GM06990 (cell line): ENCODE measurements at regions not wholly inside any gene's neighbourhood (a gene's known extent, or its start where the extent isn't known, plus 50 kb on each side); places are given as distances from the start of the nearest gene placed in this dataset.
"Not testable (repeated sequence)": the region's sequence is repeated elsewhere in the genome, so short reads cannot be mapped to it uniquely, and the experiment has no call there.

Experiments used
- DNase-seq: peaks from one replicate; pipeline ENCODE4 v3.0.0-alpha.2; 2011; ENCODE audit not compliant: insufficient read length; ENCODE audit errors: extremely low read depth
- H3K27me3 ChIP-seq: replicated peaks from 2 replicates; pipeline ENCODE4 v1.6.0; 2011; ENCODE audit warnings: low read length; ENCODE audit not compliant: control insufficient read depth, insufficient read depth
- H3K36me3 ChIP-seq: 2 replicates; pipeline ENCODE4 v1.5.1; 2011; ENCODE audit warnings: low read length; ENCODE audit not compliant: control insufficient read depth, insufficient read depth
- H3K4me3 ChIP-seq: replicated peaks from 2 replicates; pipeline ENCODE4 v1.5.1; 2011; ENCODE audit warnings: low read depth, mild to moderate bottlenecking, control low read depth, low read length
- CTCF ChIP-seq: IDR thresholded peaks from 2 replicates; pipeline ENCODE4 v1.5.1; 2011; ENCODE audit warnings: low read length, control low read depth, mild to moderate bottlenecking, inconsistent platforms; ENCODE audit not compliant: insufficient read depth, poor library complexity, severe bottlenecking

GRCh38 chr6:135728589-135728988 is 122.9 kb upstream of the PDE7B start:
- Histone ChIP-seq H3K36me3 (no peaks in the 10 kb centered on the region), H3K4me3 (no peak overlapping the region), H3K27me3 (no peaks in the 10 kb centered on the region)
- DNase-seq: no peak
- TF ChIP-seq CTCF: no peak

GRCh38 chr6:135731116-135731515 is 120.4 kb upstream of the PDE7B start:
- Histone ChIP-seq H3K4me3 (no peak overlapping the region), H3K36me3 (no peaks in the 10 kb centered on the region), H3K27me3 (no peaks in the 10 kb centered on the region; the same call in 1 of the 2 replicates)
- TF ChIP-seq CTCF: no peak
- no peak for DNase-seq

GRCh38 chr6:135736351-135736750 is 115.2 kb upstream of the PDE7B start:
- H3K4me3 ChIP-seq, H3K36me3 ChIP-seq, DNase-seq, H3K27me3 ChIP-seq: not testable (repeated sequence)

- no peak for DNase-seq
- no peaks in the 10 kb centered on the region; the same call in 1 of the 2 replicates for H3K27me3 ChIP-seq
- no peak for TF ChIP-seq CTCF
Observed at GRCh38 chr6:135738636-135739035, 112.9 kb upstream of the PDE7B start.

GRCh38 chr6:135739288-135739687 is 112.2 kb upstream of the PDE7B start:
- no peak for TF ChIP-seq CTCF
- Histone ChIP-seq H3K36me3 (no peaks in the 10 kb centered on the region), H3K4me3 (no peak overlapping the region), H3K27me3 (no peaks in the 10 kb centered on the region)
- DNase-seq: no peak

More at GRCh38 chr6:135738636-135739035, 112.9 kb upstream of the PDE7B start:
- Histone ChIP-seq H3K4me3 (no peak overlapping the region), H3K36me3 (no peaks in the 10 kb centered on the region)

GRCh38 chr6:135740580-135740979 is 110.9 kb upstream of the PDE7B start:
- no peak overlapping the region for H3K4me3 ChIP-seq
- no peak for TF ChIP-seq CTCF

More at GRCh38 chr6:135740580-135740979, 110.9 kb upstream of the PDE7B start:
- DNase-seq: no peak
- Histone ChIP-seq H3K36me3 (no peaks in the 10 kb centered on the region), H3K27me3 (no peaks in the 10 kb centered on the region)
